NB4 (cell line): ENCODE measurements at regions not wholly inside any gene's neighbourhood (a gene's known extent, or its start where the extent isn't known, plus 50 kb on each side); places are given as distances from the start of the nearest gene placed in this dataset.

Experiments used
- DNase-seq: peaks from one replicate; pipeline ENCODE4 v3.0.0; 2010; ENCODE audit warnings: low read depth
- H3K4me3 ChIP-seq: one replicate; pipeline ENCODE4 v1.5.1; 2011; ENCODE audit warnings: mild to moderate bottlenecking, low read depth, low read length, moderate library complexity
- MAX ChIP-seq: IDR thresholded peaks from 2 replicates; pipeline ENCODE4 v1.6.1; 2011; ENCODE audit warnings: low read depth, low read length
- MYC ChIP-seq: IDR thresholded peaks from 2 replicates; pipeline ENCODE4 v1.6.1; 2011; ENCODE audit warnings: low read depth, low read length
- POLR2A ChIP-seq: IDR thresholded peaks from 2 replicates; pipeline ENCODE4 v1.6.1; 2011; ENCODE audit warnings: mild to moderate bottlenecking; ENCODE audit not compliant: insufficient read length; ENCODE audit errors: extremely low read depth
- TF ChIP-seq, protein P1 (sequence below): IDR thresholded peaks from one replicate; pipeline ENCODE4 v1.5.1; 2012; ENCODE audit warnings: low read depth, low read length

DNA sequence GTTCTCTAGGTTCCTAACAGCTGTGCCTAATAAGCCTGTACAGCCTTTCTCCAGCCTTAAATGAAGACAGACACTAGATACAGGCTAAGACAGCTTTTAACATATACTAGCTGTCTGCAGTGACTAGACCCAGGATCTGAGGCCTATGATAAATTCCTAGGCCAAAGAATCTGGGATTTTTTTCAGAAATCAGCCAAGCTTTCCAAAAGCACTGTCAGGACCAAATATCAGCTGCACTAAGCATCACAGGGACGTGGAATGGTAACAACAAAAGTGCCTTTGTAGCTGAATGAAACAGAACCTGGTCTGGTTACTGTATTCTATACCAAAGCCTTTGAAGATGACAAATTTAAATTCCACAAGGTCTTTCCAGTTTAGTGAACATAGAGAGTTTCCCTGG, 77.9 kb upstream of the DOCK9 start:
- TF ChIP-seq, protein P1, sequence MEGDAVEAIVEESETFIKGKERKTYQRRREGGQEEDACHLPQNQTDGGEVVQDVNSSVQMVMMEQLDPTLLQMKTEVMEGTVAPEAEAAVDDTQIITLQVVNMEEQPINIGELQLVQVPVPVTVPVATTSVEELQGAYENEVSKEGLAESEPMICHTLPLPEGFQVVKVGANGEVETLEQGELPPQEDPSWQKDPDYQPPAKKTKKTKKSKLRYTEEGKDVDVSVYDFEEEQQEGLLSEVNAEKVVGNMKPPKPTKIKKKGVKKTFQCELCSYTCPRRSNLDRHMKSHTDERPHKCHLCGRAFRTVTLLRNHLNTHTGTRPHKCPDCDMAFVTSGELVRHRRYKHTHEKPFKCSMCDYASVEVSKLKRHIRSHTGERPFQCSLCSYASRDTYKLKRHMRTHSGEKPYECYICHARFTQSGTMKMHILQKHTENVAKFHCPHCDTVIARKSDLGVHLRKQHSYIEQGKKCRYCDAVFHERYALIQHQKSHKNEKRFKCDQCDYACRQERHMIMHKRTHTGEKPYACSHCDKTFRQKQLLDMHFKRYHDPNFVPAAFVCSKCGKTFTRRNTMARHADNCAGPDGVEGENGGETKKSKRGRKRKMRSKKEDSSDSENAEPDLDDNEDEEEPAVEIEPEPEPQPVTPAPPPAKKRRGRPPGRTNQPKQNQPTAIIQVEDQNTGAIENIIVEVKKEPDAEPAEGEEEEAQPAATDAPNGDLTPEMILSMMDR: no peak
- no peak for TF ChIP-seq MYC
- no peak for TF ChIP-seq POLR2A
- no peak for TF ChIP-seq MAX
- DNase-seq: no peak
- H3K4me3 ChIP-seq: no peak overlapping the region

DNA sequence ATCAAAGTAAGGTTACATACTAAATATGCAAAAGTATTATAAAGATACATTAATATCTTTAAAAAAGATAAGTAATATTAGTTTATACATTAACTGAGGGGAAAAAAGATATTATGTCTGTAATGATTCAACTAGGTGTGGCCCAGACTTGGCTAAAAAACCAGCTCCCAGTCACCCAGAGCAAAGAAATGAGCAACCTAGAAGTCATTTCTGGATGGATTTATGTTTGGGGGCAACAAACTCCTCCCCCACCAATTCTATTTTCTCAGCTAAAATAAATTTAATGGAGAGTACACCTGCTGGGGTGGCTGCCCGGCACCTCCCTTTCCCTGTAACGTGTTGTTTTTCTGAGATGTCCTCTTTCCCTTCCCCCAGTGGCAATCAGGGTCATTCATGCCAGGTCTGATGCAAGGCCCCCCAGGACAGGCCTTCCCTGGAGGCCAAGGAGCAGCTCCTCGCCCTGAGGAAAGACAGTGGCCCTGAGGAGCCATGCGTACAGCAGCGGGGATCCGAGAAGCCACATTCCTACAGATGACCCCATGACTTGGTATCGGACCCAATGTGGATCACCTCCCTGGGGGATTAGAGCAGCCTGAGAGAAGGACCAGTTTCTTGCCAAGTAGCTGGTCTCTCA, 78.6 kb upstream of the DOCK9 start:
- no peak for DNase-seq
- H3K4me3 ChIP-seq: no peak overlapping the region
- TF ChIP-seq MAX: no peak
- TF ChIP-seq, protein P1: no peak
- TF ChIP-seq POLR2A: no peak
- TF ChIP-seq MYC: no peak

- H3K4me3 ChIP-seq: no peak overlapping the region
- DNase-seq: peak; percentile 15
- TF ChIP-seq, protein P1: no peak
- TF ChIP-seq POLR2A (no peak), MYC (no peak), MAX (no peak)
These were observed 79.6 kb upstream of the DOCK9 start for GRCh38 chr13:99057310-99057975.

DNA sequence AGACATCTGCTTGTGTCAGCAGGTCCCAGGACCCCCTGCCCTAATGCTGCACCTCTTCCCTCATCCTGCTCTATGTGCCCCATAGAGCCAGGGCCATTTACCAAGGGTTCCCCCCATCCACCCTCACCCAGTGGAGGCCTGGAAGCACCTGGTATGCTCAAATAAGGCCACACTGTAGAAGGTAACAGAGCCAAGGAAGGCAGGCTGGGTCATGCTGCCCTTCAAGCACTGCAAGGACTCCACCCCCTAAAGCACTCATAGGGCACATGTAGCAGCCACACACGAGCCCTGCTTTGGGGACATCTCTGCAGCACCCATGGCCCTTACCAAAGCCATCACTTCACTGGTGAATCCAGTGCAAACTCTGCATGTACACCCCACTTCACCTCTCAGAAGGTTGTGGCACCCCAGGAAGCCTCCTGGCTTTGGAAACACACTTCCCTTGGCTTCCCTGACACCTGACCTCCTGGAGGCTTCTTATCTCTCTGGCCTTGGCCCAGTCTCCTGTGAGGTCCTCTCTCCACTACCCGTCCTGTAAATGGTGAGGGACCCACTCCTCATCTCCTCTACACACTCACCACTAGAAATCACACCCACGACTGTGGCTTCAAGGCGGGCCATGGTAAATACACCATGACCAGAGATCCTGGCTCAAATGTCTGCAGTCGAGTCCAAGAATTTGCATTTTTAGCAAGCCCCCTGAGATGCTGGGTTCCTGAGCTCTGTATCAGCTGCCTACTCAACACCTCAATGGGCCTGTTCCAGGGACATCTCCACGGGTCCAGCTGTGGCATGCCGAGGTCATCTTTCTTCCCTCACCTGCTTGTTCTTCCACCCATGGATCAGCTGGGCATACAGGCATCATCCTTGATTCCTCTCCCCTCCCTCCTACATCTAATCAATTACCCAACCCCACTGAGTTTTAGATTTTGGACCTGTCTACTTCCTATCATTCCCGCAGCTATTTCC, 80.9 kb upstream of the DOCK9 start:
- no peak overlapping the region for H3K4me3 ChIP-seq
- DNase-seq: no peak
- TF ChIP-seq MAX (no peak), POLR2A (no peak)
- TF ChIP-seq, protein P1: no peak

DNA sequence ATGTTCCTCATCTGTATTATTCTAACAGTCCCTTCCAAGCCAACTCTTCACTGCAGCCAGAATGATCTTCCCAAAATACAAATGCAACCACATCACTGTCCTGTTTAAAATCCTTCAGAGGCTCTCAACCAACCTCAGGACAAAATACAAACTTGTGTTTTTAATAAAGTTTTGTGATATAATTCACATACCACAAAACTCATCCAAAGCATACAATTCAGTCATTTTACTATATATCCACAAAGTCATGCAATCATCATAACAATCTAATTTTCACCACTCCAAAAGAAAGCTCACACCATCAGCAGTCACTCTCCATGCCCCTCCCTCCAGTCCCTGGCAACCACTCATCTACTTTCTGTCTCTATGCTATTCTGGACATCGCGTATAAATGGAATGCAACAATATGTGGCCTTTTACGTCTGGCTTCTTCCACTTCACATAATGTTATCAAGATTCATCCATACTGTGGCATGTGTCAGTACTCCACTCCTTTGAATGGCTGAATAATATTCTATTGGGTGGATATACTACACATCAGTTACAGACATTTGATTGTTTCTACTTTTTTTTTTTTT, 81.7 kb upstream of the DOCK9 start:
- no peak for TF ChIP-seq MYC
- no peak for TF ChIP-seq POLR2A
- TF ChIP-seq MAX: no peak
- TF ChIP-seq, protein P1: no peak
- no peak overlapping the region for H3K4me3 ChIP-seq
- no peak for DNase-seq
